NCI-H2081 treated with DMSO at 0.1 percent for 48 hours (cell line): ENCODE measurements at regions not wholly inside any gene's neighbourhood (a gene's known extent, or its start where the extent isn't known, plus 50 kb on each side); places are given as distances from the start of the nearest gene placed in this dataset.

Source experiments
- DNase-seq: peaks from one replicate; lab custom pipeline; 2025; lab: John Stamatoyannopoulos, UW

- DNase-seq, result no peak
These were observed 656.6 kb upstream of the CHAC2 start for GRCh38 chr2:53111004-53111403.

DNA sequence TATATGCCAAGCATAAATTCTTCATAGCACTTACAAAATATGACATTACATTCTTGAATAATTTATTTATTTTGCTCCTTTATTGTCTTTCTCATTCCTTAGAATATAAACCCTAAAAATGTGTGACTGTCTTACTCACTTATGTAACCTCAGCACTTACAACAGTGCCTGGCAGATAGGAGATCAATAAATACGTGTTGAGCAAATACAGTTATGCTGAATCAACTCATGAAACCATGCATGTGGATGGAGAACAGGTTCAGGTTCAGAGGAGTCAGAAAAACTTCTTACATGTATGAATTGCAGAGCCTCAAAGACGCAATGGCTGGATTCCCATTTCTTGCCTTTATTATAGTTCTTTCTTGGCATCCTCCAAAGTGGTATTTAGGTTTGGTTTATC, 659.4 kb upstream of the CHAC2 start:
- no peak for DNase-seq

- DNase-seq, result no peak
These were observed 663.3 kb upstream of the CHAC2 start for GRCh38 chr2:53104263-53104662.

DNA sequence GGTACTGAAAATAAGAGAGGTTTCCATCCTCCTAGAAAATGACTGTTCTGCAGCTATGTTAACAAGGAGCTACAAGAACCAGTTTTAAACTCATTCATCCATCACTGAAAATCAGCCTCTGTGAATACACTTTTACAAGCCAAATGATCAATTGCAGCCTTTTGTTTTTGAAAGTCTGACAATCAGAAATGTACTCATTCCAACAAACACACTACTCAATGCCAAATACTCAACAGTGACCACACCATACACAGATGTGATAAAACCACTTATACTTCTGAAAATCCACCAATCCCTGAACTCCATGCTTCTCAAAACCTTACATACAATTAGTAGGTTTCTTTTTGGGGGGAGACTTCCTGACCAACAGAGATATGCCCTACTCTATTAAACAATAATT, 663.9 kb upstream of the CHAC2 start:
- no peak for DNase-seq

- DNase-seq, result no peak
These were observed 668.9 kb upstream of the CHAC2 start for GRCh38 chr2:53098696-53099078.

GRCh38 chr2:53096351-53096750, 671.3 kb upstream of the CHAC2 start:
- no peak for DNase-seq

DNA sequence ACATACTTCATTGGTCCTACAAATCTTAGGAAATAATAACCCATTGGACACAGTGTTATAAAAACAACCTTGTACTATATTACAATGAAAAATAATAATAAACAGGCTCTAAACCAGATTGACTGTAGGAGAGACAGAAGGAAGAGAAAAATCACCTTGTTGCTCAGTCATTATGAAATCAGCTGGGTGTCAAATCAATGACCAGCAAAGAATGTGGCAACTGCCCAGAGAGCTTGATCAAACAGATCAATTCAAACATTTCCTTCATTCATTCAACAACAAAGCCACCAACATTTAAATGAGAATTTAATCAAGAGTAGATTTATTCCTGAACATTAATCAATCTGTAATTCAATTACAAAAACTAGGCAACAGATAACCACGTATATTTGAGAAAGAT, 671.9 kb upstream of the CHAC2 start:
- no peak for DNase-seq

DNA sequence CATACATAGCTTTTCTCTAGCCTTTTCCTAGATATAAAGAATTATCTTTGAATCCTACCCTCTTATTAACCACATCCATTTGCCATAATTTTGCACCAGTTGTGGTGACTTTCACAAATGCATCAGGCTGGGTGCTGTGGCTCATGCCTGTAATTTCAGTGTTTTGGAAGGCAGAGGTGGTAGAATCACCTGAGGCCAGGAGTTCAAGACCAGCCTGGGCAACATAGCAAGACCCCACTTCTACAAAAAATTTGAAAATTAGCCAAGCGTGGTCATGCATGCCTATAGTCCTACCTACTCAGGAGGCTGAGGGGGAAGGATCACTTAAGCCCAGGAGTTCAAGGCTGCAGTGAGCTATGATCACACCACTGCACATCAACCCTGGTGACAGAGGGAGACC, 672.4 kb upstream of the CHAC2 start:
- no peak for DNase-seq

DNA sequence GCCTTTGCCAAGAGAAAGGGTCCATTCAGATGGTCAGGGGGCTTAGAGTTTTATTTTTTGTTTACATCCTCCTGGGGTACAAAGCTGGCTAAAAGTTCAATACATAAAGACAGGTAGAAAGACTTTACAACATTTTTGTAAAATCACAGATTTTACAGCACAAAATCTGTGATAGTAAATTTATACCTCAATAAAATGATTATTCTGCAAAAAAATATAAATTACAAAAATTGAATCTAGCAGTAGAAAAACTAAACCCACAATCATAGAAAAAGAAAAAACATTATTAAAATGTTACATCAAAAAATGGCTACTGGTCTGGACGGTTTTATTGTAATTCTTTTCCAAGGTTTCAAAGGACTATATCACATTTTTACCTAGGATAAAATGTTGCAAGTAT, 674.2 kb upstream of the CHAC2 start:
- no peak for DNase-seq

DNA sequence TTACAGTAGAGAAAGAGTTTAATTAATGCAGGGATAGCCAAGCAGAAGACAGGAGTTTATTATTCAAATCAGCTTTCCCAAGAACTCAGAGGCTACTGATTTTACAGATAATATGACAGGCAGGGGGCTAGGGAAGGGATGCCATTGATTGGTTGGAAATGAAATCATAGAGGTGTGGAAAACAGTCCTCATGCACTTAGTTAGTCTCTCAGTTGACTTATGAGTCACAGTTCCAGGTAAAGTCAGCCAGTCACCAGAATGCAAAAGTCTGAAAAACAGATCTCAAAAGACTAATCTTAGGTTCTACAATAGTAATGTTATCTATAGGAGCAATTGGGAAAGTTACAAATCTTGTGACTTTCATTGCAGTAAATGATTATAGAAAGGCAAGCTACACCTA, 676.4 kb upstream of the CHAC2 start:
- no peak for DNase-seq

- DNase-seq, result no peak
These were observed 679.6 kb upstream of the CHAC2 start for GRCh38 chr2:53087874-53088461.

- DNase-seq, result no peak
These were observed 680.2 kb upstream of the CHAC2 start for GRCh38 chr2:53087262-53087873.

DNA sequence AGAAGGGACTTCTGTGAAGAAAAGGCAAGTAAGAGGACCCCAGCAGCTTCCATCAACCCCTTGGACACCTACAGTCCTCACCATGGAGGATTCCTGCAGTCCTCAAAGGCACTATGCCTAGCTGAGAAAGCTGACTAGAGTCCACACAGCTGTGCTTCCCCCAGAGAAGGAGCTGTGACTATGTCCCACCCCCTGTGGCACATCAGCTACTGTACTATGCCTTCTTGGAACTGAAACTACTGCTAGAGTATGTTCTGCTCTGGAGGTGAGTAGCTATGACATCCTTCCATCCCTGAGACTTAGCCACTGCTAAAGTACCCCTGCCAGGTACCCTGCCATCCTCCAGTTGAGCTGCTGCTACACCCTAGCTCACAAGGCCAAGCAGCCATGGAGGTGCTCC, 690.2 kb upstream of the CHAC2 start:
- DNase-seq, result no peak

- DNase-seq, result no peak
These were observed 691.8 kb upstream of the CHAC2 start for GRCh38 chr2:53075760-53076159.

- no peak for DNase-seq
These were observed 700.1 kb upstream of the CHAC2 start for GRCh38 chr2:53067533-53067932.

DNA sequence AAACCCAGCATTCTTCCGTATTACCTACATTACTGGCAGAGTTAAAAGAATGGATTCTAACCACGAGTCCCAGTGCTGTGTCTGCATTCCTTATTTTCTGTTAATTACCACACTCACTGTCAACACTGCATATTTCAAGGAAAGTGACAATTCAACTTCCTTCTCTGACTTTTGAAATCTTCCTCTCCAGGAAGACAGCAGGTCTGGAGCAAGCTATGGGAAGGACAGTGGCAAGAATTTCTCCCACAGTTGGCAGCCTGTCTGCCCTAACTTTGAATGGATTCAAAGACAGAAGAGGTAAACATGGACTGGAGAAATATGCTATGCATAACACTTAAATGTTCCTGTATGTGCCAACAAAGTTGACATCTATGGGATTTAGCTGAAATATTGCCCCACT, 700.5 kb upstream of the CHAC2 start:
- DNase-seq, result no peak

DNA sequence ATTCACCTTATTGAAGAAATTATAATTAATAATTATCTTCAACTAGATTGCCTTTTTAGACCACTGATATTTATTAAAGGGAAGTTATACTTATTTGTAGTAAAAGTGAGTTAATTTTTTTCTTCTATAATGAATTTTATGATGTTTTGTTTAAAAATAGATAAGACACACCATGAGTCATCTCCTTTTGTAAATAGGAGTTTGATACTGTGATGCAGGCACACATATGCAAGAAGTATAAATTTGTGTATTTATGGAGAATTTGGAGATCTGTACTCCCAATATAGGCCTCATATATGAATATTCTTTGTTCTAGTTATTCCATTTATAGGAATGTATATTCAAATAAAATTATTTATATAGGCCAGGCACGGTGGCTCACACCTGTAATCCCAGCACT, 703.5 kb upstream of the CHAC2 start:
- DNase-seq, result no peak

- DNase-seq, result no peak
These were observed 709.1 kb upstream of the CHAC2 start for GRCh38 chr2:53058526-53058925.

GRCh38 chr2:53053937-53054336, 713.7 kb upstream of the CHAC2 start:
- no peak for DNase-seq

DNA sequence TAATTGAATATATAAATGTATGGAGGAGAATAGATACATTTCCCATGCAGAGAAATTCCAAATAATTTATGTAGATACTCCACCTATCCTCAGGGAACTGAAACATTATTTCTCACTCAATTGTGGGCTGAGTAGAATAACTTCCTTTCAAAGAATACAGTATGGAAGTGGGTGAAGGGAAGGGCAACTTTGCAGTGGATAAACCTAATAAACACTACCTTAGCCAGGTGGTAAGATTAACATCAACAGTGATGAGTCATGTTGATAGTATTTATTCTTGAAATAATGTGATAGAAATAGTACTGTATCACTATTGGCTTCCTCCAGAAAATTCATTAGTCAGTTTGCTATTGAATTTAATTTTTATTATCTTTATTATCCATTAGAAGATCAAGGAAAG, 716.4 kb upstream of the CHAC2 start:
- no peak for DNase-seq

- DNase-seq, result no peak
These were observed 726.9 kb upstream of the CHAC2 start for GRCh38 chr2:53040536-53041229.

GRCh38 chr2:53036196-53036595, 731.4 kb upstream of the CHAC2 start:
- no peak for DNase-seq

GRCh38 chr2:53035153-53035552, 732.5 kb upstream of the CHAC2 start:
- no peak for DNase-seq

GRCh38 chr2:53033411-53033810, 734.2 kb upstream of the CHAC2 start:
- no peak for DNase-seq
